Activated CD8-positive, alpha-beta T cell treated with anti-CD3 and anti-CD28 coated beads for 36 hours (primary cell): ENCODE measurements at regions not wholly inside any gene's neighbourhood (a gene's known extent, or its start where the extent isn't known, plus 50 kb on each side); places are given as distances from the start of the nearest gene placed in this dataset.

Source experiments
- ATAC-seq: fragments of 200-7000 bp; cut with Tn5 transposase; one replicate; pipeline ENCODE4 v1.10.0; 2021; ENCODE audit warnings: mild to moderate bottlenecking, moderate library complexity
- CTCF ChIA-PET: fragments of 350-600 bp; sonication (Branson Sonifier 250); formaldehyde crosslinking; loops from one replicate; lab custom pipeline; 2021; ENCODE audit warnings: antibody characterized with exemption; lab: Charles Lee
- POLR2A ChIA-PET: fragments of 350-600 bp; sonication (Branson Sonifier 250); formaldehyde crosslinking; loops from one replicate; lab custom pipeline; 2021; ENCODE audit warnings: antibody characterized with exemption; lab: Charles Lee
- DNase-seq: peaks from one replicate; pipeline ENCODE4 v3.0.0-alpha.2; 2020
- H3K27ac Mint-ChIP-seq: one replicate; pipeline ENCODE4 v1.8.0; 2021; ENCODE audit warnings: mild to moderate bottlenecking, mixed read lengths
- H3K27me3 Mint-ChIP-seq: one replicate; pipeline ENCODE4 v1.8.0; 2021; ENCODE audit warnings: mixed read lengths
- H3K36me3 Mint-ChIP-seq: one replicate; pipeline ENCODE4 v1.8.0; 2021; ENCODE audit warnings: low read depth, mixed read lengths
- H3K4me1 Mint-ChIP-seq: one replicate; pipeline ENCODE4 v1.8.0; 2021; ENCODE audit warnings: low read depth, mixed read lengths
- H3K4me3 Mint-ChIP-seq: one replicate; pipeline ENCODE4 v1.8.0; 2021; ENCODE audit warnings: mild to moderate bottlenecking, moderate library complexity, mixed read lengths
- H3K9me3 Mint-ChIP-seq: one replicate; pipeline ENCODE4 v1.8.0; 2021; ENCODE audit warnings: mixed read lengths
- intact Hi-C: fragments of 100-400 bp; cut with micrococcal nuclease; formaldehyde crosslinking; loops from one replicate; pipeline ENCODE4 v1.10.0; 2022
- TF ChIP-seq, protein P1 (sequence below): fragments of 200-600 bp; IDR thresholded peaks from one replicate; pipeline ENCODE4 v1.8.0; 2022; ENCODE audit warnings: antibody characterized with exemption, mild to moderate bottlenecking

DNA sequence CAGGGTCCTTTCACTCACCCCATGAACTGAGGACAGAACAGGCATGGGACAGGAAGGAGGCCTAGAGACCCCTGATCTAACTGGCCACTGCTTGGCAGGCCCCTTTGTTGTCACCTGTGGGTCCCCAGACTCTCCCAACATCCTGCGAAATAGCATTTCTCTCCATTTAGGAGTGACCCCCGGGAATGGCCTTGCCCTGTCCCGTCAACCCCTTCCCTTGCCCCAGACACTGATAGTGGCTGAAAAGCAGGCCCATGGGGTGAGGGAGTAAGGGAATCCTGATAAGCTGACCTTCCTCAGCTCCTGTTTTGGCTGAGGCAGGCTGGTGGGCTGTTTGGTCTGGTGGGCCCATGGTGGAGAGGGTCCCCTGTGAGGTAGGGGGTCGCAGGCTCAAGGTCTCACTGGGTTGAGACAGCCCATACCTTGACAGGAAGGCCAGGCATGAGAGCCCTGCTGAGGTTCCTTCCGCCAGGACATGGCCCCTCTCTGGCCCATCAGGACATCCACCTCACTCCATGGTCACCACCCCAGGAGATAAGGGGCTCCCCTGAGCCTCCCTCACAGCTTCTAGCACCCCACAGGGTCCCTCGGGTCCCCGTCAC lies 139.3 kb downstream of the MRPL14 start:
- Mint-ChIP-seq H3K27me3 (no peaks in the 10 kb centered on the region), H3K4me1 (no peaks in the 10 kb centered on the region), H3K36me3 (no peaks in the 10 kb centered on the region), H3K4me3 (no peak overlapping the region), H3K9me3 (no peaks in the 10 kb centered on the region), H3K27ac (no peak overlapping the region)
- intact Hi-C loops = no loop called here
- ChIA-PET POLR2A (no interaction called here), CTCF (no interaction called here)
- ATAC-seq = no peak
- TF ChIP-seq, protein P1, sequence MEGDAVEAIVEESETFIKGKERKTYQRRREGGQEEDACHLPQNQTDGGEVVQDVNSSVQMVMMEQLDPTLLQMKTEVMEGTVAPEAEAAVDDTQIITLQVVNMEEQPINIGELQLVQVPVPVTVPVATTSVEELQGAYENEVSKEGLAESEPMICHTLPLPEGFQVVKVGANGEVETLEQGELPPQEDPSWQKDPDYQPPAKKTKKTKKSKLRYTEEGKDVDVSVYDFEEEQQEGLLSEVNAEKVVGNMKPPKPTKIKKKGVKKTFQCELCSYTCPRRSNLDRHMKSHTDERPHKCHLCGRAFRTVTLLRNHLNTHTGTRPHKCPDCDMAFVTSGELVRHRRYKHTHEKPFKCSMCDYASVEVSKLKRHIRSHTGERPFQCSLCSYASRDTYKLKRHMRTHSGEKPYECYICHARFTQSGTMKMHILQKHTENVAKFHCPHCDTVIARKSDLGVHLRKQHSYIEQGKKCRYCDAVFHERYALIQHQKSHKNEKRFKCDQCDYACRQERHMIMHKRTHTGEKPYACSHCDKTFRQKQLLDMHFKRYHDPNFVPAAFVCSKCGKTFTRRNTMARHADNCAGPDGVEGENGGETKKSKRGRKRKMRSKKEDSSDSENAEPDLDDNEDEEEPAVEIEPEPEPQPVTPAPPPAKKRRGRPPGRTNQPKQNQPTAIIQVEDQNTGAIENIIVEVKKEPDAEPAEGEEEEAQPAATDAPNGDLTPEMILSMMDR = no peak
- no peak for DNase-seq

DNA sequence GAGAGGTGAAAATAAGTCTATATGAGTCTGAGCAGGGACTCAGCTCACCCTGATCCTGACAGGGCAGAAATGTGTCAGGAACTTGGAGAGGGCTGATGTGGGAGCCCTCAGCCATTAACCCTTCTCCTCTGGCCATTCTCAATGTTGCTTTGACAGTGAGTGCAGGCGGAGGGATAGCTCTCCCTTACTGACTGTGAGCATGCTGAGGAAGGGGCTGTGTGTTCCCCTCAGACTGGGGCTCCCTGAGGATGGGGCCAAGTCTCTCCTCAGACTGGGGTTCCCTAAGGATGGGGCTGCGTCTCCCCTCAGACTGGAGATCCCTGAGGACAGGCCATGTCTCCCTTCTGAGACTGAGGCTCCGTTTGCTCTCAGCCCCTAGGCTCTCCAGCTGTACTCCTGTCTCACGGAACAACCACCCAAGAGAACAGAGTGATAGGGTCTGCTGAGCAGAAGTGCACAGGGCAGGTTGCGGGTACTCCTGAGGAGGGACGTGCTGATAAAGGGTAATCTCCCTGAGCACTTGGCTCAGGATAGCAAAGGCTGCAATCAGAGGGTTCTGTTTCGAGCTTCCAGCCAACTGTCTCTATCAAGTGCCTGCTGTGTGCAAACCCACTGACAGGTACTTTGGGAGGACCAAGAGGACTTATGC lies 141.0 kb downstream of the MRPL14 start:
- Mint-ChIP-seq H3K36me3 (no peaks in the 10 kb centered on the region), H3K9me3 (no peaks in the 10 kb centered on the region), H3K4me1 (no peaks in the 10 kb centered on the region), H3K27me3 (no peaks in the 10 kb centered on the region), H3K4me3 (no peak overlapping the region), H3K27ac (no peak overlapping the region)
- no peak for ATAC-seq
- CTCF ChIA-PET = no interaction called here
- TF ChIP-seq, protein P1 = no peak
- intact Hi-C loops = no loop called here
- POLR2A ChIA-PET = interaction anchor here (0.8 kb wide), 1 partner anchor 39 kb away, joined by 3 read pairs; no protein-coding TSS in a partner anchor
- no peak for DNase-seq

DNA sequence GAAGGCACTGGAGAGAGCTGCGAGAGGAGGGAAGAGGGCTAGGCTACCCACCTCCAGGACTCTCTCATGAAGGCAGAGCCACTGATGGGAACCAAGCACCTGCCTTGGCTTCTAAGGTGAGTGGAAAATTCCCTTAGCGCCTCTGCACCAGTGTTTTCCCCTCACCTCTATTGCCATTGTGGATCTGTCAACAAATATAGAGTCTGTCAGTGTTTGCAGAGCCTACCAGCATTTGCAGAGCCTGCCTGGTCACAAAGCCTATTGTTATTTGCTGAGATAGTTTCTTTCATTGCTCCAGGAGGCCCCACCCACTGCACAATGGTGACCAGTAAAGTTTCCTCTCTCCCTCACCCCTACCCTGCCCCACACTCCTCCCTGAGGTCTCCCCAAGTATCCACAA lies 141.9 kb downstream of the MRPL14 start:
- H3K27ac Mint-ChIP-seq = no peak overlapping the region

DNA sequence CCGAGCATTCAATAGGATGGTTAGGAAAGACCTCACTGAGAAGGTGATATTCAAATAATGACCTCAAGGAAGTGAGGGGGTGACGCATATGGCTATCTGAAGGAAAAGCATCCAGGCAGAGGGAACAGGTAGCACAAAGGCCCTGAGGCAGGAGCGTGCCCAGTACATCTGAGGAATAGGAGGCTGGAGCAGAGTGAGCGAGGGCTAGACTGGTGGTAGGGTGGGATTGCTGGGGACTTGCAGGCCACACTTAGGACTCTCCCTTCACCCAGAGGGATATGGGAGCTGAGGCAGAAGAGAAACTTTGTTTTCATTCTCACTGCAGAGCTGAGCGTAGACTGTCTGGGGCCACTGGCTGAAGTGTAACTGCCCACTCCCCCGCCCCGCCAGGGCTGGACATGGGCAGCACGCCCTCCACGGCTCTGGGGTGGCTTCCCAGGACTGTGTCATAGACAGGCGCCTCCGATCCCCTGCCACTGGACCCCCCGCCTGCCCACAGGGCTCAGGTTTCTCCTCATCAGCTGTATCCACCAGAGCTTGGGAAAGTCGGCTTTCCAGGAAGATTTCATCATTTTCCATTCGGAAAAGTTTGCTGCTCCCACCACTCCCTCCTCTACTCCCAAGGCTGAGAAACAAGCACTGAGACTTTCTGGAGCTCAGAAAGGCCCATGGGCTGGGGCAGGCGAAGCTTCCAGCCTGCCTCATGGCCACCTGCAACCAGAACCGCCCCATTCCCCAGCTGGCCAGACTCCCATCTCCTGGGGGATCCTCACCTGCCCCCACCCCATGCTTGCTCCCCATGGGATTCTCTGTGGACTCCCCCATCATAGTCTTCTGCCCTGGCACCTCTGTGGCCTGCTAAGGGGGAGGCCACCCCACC lies 142.6 kb downstream of the MRPL14 start:
- H3K9me3 Mint-ChIP-seq = no peaks in the 10 kb centered on the region
- ATAC-seq (no peak), DNase-seq (no peak)
- no peaks in the 10 kb centered on the region for H3K27me3 Mint-ChIP-seq
- no peaks in the 10 kb centered on the region for H3K36me3 Mint-ChIP-seq
- H3K4me3 Mint-ChIP-seq = no peak overlapping the region
- H3K4me1 Mint-ChIP-seq = no peaks in the 10 kb centered on the region
- CTCF ChIA-PET = interaction anchor here (1.5 kb wide), 1 partner anchor 90 kb away, joined by 3 read pairs; no protein-coding TSS in a partner anchor
- TF ChIP-seq, protein P1 = no peak
- POLR2A ChIA-PET = no interaction called here
- intact Hi-C loops = no loop called here
- H3K27ac Mint-ChIP-seq = no peak overlapping the region

More for the DNA sequence above, 141.9 kb downstream of the MRPL14 start:
- H3K27me3 Mint-ChIP-seq = no peaks in the 10 kb centered on the region
- POLR2A ChIA-PET = no interaction called here
- H3K9me3 Mint-ChIP-seq = no peaks in the 10 kb centered on the region
- H3K36me3 Mint-ChIP-seq = no peaks in the 10 kb centered on the region
- intact Hi-C loops = no loop called here
- H3K4me1 Mint-ChIP-seq = no peaks in the 10 kb centered on the region
- DNase-seq (no peak), ATAC-seq (no peak)
- TF ChIP-seq, protein P1 = no peak
- CTCF ChIA-PET = interaction anchor here (1.5 kb wide), 1 partner anchor 90 kb away, joined by 3 read pairs; no protein-coding TSS in a partner anchor
- H3K4me3 Mint-ChIP-seq = no peak overlapping the region

DNA sequence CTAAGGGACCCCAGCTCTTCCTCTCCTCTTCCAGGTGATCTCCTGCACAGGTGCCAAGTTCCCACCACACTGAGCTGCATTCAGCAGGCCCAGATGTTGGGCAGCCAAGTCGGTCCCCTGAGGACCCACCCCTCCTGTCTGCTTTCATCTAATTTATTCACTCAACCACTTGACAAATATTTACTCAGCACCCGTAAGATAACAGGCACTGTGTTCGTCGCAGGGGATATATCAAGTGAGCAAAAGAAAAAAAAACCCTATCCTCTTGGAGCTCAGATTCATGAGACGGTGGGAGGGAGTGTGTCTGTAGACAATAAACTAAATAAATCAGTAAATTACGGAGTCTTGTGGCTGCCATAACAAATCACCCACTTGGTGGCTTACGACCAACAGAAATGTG lies 143.6 kb downstream of the MRPL14 start:
- Mint-ChIP-seq H3K36me3 (no peaks in the 10 kb centered on the region), H3K27ac (no peak overlapping the region), H3K9me3 (no peaks in the 10 kb centered on the region), H3K27me3 (no peaks in the 10 kb centered on the region), H3K4me3 (no peak overlapping the region), H3K4me1 (no peaks in the 10 kb centered on the region)
- ATAC-seq = no peak
- no peak for DNase-seq
- intact Hi-C loops = no loop called here
- TF ChIP-seq, protein P1 = no peak
- POLR2A ChIA-PET = no interaction called here
- CTCF ChIA-PET = no interaction called here
